GM21723 (cell line): ENCODE measurements at regions not wholly inside any gene's neighbourhood (a gene's known extent, or its start where the extent isn't known, plus 50 kb on each side); places are given as distances from the start of the nearest gene placed in this dataset.
"Not testable (repeated sequence)": the region's sequence is repeated elsewhere in the genome, so short reads cannot be mapped to it uniquely, and the experiment has no call there.

Experiments used
- ATAC-seq: cut with Tn5 transposase; IDR thresholded peaks from one replicate; pipeline ENCODE4 v1.9.1; 2021; ENCODE audit warnings: mild to moderate bottlenecking, moderate library complexity; ENCODE audit not compliant: unreplicated experiment

- ATAC-seq = no peak
These were observed 105.4 kb upstream of the TLK1 start for GRCh38 chr2:171266102-171266501.

- ATAC-seq = not testable (repeated sequence)
These were observed 100.8 kb upstream of the TLK1 start for GRCh38 chr2:171261529-171261928.

- no peak for ATAC-seq
These were observed 100.1 kb upstream of the TLK1 start for GRCh38 chr2:171260471-171261424.

GRCh38 chr2:171254666-171255065 lies 94.0 kb upstream of the TLK1 start:
- ATAC-seq = no peak

GRCh38 chr2:171253900-171254650 lies 93.4 kb upstream of the TLK1 start:
- no peak for ATAC-seq

- ATAC-seq = no peak
These were observed 92.6 kb upstream of the TLK1 start for GRCh38 chr2:171253279-171253678.

GRCh38 chr2:171249689-171250088 lies 89.0 kb upstream of the TLK1 start:
- no peak for ATAC-seq

GRCh38 chr2:171247741-171248662 lies 87.3 kb upstream of the TLK1 start:
- peak; percentile 73 for ATAC-seq

- ATAC-seq = no peak
These were observed 84.5 kb upstream of the TLK1 start for GRCh38 chr2:171244970-171245782.

- ATAC-seq = no peak
These were observed 83.8 kb upstream of the TLK1 start for GRCh38 chr2:171244466-171244969.

GRCh38 chr2:171241771-171242170 lies 81.1 kb upstream of the TLK1 start:
- no peak for ATAC-seq

GRCh38 chr2:171238946-171239345 lies 78.3 kb upstream of the TLK1 start:
- no peak for ATAC-seq

GRCh38 chr2:171237751-171238505 lies 77.2 kb upstream of the TLK1 start:
- ATAC-seq = no peak

- no peak for ATAC-seq
These were observed 74.7 kb upstream of the TLK1 start for GRCh38 chr2:171235262-171235881.

- ATAC-seq = no peak
These were observed 69.5 kb upstream of the TLK1 start for GRCh38 chr2:171230176-171230575.

GRCh38 chr2:171228826-171229225 lies 68.1 kb upstream of the TLK1 start:
- no peak for ATAC-seq

- ATAC-seq = no peak
These were observed 66.5 kb upstream of the TLK1 start for GRCh38 chr2:171227066-171227782.

- no peak for ATAC-seq
These were observed 65.8 kb upstream of the TLK1 start for GRCh38 chr2:171226461-171226860.
